Stimulated activated CD4-positive, alpha-beta T cell treated with anti-CD3 and anti-CD28 coated beads, TNF-alpha, amount 100 ng/mL, for 48 hours (primary cell): ENCODE measurements at regions not wholly inside any gene's neighbourhood (a gene's known extent, or its start where the extent isn't known, plus 50 kb on each side); places are given as distances from the start of the nearest gene placed in this dataset.

Experiments
- DNase-seq, 3 donors: peaks; one replicate each; pipeline ENCODE4 v3.0.0-alpha.2; 2020; ENCODE audit warnings: low read depth in 3 of 3

DNA sequence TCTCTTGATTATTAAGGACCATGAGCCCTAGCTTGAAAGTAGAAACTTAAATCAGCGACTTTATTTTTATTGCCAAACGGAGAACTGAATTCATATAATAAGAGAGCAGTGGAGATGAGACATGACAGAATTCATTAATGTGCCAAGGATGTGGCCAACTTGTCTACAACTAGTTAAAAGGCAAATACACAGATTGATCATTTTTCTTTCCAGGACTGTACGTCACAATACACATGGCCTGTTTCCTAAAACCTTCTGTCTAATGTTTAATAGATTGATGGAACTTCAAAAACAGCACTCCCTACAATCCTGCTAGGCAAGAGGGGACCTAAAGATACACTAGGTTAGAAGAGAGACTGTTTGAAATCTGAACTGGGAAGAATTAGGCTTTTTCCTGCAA is 647.8 kb downstream of the SATB2 start:
- DNase-seq, result no peak

DNA sequence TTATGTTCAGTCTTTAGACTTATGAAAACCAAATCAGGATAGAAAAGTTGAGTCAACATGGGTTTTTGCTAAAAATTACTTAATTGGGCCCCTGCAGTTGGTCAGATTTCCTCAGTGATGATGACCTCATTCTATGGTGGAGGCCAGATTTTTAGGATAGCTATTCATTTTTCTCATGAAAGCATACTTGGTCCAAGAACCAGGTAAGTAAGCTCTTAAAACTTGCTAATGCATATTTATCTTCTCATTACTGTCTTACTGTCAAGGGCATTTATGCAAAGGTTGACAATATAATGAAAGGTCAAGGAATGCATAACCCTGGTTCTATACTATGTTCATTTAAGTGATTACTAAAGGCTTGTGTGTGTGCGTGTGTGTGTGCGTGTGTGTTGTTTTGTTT is 650.6 kb downstream of the SATB2 start:
- DNase-seq, result no peak

DNA sequence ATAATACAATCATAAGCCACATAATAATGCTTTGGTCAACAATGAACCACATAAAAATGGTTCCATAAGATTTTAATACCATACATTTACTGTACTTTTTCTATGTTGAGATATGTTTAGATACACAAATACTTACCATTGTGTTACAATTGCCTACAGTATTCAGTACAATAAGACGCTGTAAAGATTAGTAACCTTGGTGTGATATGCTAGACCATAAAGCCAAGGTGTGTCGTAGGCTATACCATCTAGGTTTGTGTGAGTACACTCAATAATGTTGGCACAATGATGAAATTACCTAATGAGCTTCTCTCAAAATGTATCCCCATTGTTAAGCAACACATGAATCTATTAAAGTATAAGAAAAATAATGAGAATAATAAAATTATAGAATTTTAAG is 662.3 kb downstream of the SATB2 start:
- no peak for DNase-seq

DNA sequence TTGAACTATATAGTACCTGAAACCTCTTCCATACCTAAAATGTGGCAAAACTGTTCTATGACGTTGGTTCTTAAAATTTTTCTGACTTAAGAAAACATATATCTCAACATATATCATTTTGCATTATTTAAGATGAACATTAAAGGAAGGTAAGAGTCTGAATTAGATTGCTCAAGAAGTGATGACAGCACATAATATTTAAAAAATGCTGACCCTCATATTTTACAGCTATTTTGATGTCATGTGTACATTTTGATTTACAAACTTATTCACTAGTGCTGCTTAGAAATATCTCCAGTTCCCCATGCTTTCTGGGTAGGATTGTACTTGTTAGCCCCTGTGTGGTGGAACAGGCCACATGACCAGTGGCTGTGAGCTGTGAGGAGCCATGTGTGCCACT is 666.1 kb downstream of the SATB2 start:
- no peak for DNase-seq

DNA sequence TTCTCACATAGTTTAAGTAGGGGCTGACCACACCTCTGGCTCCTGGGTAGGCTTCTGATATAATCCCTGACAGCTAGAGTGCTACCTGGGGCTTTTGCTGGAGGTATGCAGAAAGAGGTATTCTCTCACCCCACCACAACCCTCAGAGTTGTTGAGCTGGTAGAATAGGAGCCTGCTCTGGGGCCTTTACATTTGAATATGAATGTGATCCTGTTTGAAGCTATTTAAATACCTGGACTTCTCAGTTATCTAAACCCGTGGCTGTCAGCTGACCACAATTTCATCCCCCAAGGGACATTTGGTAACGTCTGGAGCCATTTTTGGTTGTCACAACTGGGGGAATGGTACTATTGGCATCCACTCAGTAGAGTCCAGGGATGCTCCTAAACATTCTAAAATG is 669.1 kb downstream of the SATB2 start:
- no peak for DNase-seq

DNA sequence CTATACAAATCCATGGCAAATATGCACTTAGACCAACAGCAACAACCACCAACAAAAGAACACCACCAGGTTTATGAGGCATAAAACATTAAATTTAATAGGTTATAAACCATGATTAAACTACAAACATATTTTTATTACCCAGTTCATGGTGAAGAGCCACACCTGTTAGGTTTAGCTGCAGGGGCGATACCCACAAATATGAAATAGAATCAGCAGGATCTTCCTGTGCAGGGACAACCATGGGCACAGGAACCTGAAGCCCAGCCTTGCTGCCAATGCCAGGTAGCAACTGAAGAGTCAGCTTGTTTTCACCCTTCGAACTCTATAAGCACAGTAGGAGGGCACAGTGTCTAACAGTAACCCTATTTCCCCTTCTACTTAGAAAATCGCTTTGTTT is 675.0 kb downstream of the SATB2 start:
- DNase-seq, result no peak

DNA sequence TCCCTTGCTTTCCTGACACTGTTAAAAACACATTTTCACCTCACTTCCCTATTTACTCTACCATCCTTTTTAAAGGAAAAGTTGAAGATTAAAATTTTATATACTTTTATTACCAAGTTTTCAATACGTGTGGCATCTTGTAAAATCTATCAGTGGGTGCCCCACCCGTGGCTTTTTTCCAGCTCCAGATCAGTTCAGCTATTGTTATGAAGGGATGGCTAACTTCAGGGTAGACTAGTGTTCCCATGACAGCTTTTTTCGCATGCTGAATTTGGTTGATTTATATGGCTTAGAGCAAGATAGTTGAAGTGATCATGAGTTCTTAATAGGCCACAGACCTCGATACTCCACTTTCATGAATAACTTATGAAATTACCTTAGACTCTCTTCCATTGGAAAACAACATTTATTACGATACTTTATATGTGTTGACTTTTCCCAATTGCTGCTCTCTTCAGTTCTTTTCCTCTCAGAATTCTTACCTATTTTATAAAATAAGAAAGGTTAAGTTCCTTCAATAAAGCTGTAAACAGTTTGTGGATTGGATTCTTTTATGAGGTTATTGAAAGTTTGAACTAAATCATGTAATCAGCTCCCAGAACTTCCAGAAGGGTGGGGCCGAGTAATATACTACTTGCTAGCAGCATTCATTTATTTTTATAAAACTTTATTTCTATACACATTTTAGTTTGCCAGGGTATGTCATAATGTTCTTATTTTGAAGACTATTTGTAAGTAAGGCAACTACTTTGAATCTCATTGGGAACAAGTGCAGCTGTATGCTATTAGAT is 680.9 kb downstream of the SATB2 start:
- DNase-seq, result no peak

DNA sequence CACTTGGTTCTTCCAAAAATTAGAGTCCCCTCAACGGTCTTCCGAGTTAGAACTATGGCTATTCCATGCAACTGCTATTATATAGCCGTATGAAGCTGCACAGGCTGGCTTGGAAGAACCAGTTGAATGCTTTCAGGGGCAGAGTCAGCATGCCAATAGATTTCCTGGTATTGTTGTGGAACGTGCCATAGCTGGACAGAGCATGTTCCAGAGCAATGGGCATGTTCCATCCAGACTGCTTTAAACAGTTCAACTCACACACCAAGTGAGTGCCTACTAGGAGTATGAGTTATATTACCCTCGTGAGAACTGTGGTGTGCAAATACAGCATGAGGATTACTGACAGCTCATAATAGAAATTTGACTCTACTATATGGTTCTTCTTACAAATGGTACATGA is 682.0 kb downstream of the SATB2 start:
- no peak for DNase-seq

DNA sequence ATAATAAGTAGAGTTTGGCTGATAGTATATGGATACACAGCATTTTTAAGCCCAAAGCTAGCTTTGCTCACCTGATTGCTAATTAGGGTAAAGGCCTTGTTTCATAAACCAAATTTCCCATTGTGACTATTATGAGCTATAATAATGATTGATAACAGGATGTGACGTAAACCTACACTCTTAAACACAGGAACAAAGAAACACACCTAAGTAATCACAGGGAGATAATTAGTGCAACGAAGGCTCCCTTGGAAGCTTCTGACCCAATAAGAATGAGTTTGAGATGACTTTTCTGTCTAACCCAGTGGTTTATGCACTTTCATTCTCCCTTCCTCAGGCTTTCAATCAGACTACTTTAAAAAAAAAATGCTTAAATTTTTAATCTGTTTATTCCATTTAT is 683.2 kb downstream of the SATB2 start:
- no peak for DNase-seq

DNA sequence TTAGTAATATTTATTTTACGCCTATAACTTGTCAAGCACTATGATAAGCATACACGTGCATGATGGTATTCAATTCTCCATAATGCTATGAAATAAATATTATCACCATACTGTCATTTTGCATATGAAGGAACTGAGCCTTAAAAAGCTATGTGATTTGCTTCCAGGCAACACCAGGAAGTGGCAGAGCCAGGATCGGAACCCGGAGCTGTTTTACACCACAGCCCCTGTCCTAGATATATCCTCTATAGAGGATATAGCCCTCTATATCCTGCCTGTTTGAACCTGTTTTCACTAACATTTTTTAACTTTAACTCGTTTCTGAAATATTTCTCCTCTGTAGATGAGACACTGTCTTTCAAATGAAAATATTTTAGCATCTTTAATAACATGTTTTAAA is 690.0 kb downstream of the SATB2 start:
- DNase-seq, result no peak

DNA sequence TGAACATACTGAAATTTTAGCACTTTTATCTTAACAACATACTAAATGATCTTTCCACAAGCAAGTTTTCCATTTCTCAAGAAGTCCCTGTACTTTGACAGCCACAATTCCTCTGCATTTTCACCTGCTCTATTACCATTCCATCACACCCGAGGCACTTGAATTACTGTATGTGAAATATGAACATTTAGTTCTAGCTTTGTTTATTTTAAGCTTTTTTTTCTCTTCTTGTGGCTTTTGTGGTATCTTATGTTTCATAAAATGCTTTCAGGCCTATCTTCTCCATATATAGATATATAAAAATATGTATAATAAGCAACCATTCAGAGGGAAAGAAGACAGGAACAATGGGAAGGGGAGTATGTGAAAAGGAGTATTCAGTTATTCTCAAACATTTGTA is 693.9 kb downstream of the SATB2 start:
- DNase-seq, result no peak

DNA sequence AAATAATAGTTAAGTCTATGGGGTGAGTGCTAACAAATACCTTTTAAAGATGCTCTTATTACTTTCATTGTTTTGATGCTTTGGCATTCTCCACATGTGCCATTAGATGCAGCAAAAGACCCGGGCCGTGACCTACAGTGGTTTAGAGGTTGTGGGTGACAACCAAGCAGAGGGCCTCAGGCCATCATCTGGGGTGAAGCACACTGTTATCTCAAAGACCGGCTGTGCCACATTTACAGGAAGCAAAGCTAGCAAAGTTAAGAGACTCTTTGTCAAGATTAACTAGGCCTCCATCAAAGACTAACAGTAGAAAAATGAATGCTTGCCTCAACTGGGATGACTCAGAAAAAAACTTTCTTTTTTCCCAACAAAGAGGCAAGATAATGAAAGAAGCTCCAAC is 695.3 kb downstream of the SATB2 start:
- no peak for DNase-seq

DNA sequence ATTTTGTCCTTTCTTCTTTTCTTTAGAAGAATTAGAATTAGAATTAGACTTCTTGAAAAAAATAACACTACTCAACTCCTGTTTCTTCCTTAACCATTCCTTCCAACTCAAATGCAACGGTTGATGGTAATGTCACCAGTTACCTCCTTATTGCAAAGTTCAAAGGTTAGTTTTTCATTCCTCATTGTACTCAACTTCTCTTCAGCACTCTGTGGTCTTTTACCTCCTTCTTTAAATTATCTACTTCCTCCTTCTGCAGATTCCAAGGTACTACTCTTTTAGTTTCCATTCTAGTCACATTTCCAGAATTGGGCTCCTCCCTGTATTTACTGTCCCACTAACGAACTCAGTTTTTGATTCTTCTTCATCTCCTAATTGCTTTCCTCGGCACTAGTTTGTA is 700.7 kb downstream of the SATB2 start:
- no peak for DNase-seq

DNA sequence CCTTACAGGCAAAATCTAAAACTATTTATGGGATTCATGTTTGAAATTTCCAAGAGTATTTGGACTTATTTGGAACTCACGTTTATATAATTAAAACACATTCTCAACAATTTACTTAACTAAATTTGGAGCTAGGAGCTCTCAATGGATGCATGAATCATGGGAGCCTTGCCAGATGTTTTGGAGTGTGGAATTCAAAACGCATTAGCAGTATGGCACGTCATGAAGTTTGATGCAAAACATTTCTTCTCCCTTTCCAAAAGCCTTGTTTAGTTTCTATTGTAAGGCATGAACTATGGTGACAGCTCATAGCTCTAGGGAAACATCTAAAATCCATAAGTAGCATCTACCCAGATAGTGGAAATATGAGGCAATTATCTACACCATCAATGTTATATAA is 701.6 kb downstream of the SATB2 start:
- DNase-seq, result no peak

DNA sequence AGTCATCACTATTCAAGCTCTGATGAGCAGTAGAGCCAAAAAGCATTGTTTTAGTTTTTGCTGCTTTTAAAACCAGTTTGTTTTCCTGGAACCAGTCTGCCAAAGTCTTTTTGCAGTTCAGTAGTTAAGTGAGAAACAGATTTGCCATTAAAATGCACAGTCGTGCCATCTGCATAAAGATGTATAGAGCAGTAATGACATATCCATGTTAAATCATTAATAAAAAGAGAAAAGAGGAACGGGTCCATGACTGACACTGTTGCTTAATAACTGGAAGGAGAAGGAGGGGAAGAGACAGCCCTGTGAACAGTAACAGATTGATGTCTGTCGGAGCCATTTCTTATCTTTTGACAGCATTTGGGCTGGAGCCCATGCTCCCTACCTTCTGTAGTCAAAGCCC is 704.6 kb downstream of the SATB2 start:
- no peak for DNase-seq

DNA sequence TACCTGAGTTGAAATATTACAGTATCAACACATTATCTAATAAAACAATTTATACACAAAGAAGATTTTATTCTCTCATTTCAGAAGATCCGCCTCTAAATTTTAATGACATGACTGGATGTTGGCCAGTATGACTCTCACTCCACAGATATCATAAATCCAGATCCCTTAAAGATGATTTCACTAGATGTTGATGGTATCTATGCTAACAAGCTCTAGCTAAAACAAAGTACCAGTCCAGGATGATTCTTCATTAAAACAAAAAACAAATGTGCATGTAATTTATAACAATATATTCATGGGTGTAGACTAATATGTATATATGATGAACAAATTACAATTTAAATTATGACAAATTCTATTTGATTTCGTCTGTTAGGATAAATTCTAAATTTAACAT is 708.4 kb downstream of the SATB2 start:
- DNase-seq, result no peak

DNA sequence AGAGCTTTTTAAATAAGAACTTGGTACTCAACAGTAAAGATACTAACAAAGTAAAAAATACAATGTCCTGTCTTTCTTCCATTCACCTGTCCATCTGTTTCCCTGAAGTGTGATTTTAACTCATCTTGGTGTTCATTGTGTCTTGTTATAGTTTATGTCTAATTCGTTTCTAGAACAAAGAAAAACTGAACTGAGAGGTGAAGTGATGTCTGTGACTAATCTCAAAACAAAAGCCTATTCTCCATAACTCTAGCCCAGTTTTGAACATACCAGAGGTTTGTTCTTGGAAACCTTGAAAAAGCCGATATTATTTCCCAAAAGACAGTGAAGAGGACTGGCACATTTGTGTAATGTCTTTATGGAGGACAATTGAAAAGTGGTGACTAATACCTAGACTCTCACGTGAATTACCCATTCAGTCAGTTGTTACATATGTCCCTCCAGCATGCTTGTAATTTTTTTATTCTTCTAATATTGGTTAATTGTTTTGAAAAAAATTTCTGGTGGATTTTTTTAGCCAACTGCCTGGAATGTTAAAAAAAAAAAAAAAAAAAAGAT is 725.8 kb downstream of the SATB2 start:
- no peak for DNase-seq

DNA sequence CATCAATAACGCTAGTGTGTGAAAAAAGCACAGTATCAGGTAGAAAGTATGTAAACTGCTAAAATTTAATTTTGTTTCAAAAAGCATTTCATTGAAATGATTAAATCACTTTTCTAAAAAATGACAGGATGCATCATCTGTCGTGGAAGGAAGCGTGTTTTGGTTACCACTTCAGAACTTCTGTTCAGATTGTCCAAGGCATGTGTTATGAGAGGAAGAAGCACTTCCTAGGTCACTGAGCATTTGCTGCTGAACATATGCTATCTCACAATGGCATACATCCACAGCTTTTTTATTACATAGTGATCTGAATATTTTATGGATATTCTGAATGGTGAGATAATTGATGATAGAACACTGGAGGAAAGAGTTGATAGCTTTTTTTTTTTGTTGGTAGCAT is 737.5 kb downstream of the SATB2 start:
- DNase-seq, result no peak

DNA sequence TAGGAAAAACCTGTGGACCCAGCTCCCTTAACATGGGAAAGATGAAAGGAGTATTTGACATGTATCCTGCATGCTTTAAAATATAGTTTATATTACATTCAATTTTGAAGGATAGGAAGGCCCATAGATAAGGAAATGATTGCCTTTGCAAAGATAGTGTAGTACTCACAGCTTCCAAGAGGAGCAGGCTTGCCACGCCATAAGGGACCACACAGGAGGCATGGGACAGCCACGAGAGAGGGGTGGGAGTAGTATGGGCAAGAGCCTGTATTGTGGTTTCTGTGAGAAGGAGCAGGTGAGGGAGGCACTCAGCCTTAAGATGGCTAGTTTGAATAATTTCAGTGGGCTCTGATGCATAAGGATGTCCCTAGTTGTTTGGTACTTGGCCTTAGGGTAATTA is 740.3 kb downstream of the SATB2 start:
- DNase-seq, result no peak

DNA sequence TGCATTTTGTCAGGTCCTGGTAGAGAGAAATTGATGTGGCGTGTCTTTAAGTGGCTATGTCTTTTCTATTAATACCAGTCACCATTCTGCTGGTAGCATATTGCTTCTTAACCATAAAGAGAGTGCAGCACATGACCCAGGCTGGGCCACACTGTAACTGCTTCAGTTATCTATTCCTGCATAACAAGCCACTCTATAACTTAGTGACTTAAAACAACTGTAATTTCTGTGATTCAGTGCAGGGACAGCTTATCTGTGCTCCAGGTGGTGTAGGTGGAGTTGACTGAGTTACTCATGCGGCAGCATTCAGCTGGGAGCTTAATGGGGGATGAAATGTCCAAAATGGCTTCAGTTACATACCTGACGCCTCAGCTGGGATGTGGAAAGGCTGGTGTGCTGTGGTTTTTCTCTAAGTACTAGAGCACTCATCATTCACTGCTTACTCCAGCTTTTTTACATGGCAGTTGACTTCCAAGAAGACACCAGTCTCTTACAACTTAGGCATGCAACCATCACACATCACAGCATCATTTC is 742.4 kb downstream of the SATB2 start:
- DNase-seq, result no peak

DNA sequence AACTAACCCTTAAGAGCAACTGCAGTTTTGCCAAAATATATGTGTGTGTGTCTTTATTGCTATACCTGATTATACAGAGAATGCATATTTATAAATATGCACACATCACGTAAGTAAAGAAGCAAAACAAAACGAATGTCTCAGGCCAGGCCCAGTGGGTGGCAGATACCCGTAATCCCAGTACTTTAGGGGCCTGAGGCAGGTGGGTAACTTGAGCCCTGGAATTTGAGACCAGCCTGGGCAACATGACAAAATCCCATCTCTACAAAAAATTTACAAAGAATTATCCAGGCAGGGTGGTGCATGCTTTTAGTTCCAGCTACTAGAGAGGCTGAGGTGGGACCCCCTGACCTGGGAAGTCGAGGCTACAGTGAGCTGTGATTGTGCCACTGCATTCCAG is 745.3 kb downstream of the SATB2 start:
- DNase-seq, result no peak

DNA sequence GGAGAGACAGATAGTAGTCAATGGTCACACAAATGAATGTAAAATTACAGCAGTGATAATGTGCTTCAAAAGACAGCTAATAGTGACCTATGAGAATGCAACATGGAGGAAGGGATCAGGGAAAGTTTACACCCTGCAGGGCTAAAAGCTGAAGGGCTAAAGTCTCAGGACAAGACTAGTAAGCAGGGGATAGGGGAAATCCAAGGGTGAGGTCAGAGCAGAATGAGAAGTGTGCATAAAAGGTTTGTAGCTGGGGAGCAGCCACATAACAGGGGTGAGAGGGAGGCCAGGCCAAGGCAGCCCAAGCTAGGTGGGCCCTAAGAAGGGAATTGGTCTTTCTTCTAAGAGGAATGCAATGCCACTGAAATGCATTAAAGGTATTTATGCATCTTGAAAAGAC is 746.3 kb downstream of the SATB2 start:
- DNase-seq, result no peak

DNA sequence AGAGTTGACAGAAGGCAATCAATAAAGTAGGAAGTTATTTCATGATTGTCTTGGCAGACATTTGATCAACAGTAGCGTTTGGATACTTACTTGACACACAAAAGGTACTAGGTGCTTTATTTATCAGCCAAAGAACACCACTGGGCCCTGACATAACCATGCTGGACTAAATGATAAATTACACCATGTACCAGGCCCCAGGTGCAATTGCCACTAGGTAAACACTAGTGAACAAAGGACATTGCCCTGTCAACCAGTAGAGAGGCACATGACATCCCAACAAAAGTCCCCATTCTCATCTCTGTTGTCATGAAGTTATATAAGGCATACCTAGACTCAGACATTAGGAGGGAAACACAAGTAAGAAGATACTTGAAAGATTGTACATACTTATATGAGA is 747.2 kb downstream of the SATB2 start:
- no peak for DNase-seq
